IgD-negative memory B cell (primary cell): ENCODE measurements at regions not wholly inside any gene's neighbourhood (a gene's known extent, or its start where the extent isn't known, plus 50 kb on each side); places are given as distances from the start of the nearest gene placed in this dataset.
"Not testable (repeated sequence)": the region's sequence is repeated elsewhere in the genome, so short reads cannot be mapped to it uniquely, and the experiment has no call there.

Source experiments
- H3K27ac Mint-ChIP-seq, 3 donors: one replicate each; pipeline ENCODE4 v1.8.0; 2020 to 2022; ENCODE audit warnings: mild to moderate bottlenecking in 3 of 3, mixed read lengths in 3 of 3, moderate library complexity in 1 of 3
- H3K27me3 Mint-ChIP-seq: one replicate; pipeline ENCODE4 v1.8.0; 2021; ENCODE audit warnings: mixed read lengths
- H3K36me3 Mint-ChIP-seq: one replicate; pipeline ENCODE4 v1.8.0; 2020; ENCODE audit warnings: mild to moderate bottlenecking, mixed read lengths
- H3K4me1 Mint-ChIP-seq, 3 donors: one replicate each; pipeline ENCODE4 v1.8.0; 2020 to 2022; ENCODE audit warnings: mixed read lengths in 3 of 3, mild to moderate bottlenecking in 1 of 3
- H3K4me3 Mint-ChIP-seq, 4 donors: one replicate each; pipeline ENCODE4 v1.8.0; 2020 to 2022; ENCODE audit warnings: mild to moderate bottlenecking in 4 of 4, mixed read lengths in 4 of 4, moderate library complexity in 3 of 4
- H3K9me3 Mint-ChIP-seq, 3 donors: one replicate each; pipeline ENCODE4 v1.8.0; 2020 to 2021; ENCODE audit warnings: mixed read lengths in 3 of 3, mild to moderate bottlenecking in 1 of 3

DNA sequence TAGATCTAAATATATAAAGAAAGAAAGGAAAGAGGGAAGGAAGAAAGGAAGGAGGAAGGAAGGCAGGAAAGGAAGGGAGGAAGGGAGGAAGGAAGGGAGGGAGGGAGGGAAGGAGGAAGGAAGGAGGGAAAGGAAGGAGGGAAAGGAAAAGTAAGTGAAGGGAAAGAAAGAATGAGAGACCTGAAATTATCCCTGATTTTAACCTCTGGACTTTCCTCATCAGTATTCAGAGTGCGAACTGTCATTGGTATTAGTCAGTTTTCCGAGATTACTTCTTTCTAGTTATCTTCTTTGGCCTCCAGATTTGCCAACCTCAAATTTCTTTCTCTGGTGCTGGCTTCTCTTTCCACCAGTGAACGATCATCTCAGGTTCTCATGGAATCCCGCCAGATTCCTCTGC, 215.5 kb upstream of the FN1 start:
- Mint-ChIP-seq H3K4me1 (no peaks in the 10 kb centered on the region), H3K36me3 (no peaks in the 10 kb centered on the region), H3K27me3 (peaks cover 3% of the 10 kb centered on the region), H3K9me3 (peaks cover 0 to 2% (median 0%) of the 10 kb centered on the region in 3 donors), H3K4me3 (no peak overlapping the region), H3K27ac (no peak overlapping the region)

DNA sequence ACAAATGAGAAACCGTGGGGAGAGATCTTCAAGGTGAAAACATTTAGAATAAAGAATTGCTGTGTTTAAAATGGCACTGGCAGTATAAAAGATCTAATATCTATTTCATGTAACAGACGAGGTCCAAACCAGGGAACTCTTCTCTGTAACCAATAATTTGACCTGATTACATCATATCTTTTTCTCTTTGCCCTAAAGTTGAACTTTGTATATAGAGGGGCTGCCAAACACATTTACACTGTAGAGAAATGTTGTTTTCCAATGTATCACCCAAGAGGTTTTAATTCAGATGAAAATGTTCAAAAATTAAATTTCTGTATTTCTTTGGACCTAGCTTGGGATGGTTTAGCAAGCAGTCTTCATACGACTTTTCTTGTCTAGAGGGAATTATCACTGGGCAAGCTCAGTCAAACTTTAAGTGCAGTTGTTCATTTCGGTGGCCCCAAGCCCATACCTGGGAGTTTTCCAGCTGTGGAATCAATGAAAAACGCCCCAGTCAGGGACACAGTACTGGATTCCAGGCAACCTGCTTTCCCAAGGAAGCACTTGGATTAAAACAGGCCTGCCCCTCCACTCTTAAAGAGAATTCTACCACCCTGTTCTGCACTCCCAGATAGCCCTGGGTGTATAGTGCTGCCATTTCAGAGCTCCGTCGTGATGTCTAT, 208.5 kb upstream of the FN1 start:
- no peak overlapping the region for H3K27ac Mint-ChIP-seq
- H3K4me3 Mint-ChIP-seq: no peak overlapping the region
- H3K9me3 Mint-ChIP-seq: peaks cover 1 to 4% (median 2%) of the 10 kb centered on the region in 3 donors
- no peaks in the 10 kb centered on the region for H3K4me1 Mint-ChIP-seq
- H3K36me3 Mint-ChIP-seq: no peaks in the 10 kb centered on the region
- no peaks in the 10 kb centered on the region for H3K27me3 Mint-ChIP-seq

DNA sequence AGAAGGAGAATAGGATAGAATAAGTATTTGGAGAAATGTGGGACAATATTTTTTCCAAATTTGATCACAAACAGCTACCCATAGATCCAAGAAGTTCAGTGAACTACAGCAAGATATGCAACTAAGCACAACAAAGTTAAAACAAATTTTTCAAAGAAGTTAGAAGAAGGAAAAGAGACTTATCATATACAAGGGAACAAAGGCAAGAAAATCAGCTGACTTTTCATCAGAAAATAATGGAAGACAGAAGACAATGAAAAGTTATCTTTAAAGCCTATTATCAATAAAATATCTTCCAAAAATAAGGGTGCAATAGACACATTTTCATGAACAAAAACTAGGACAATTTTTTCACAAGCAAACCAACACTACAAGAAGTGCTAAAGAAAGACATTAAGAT, 202.8 kb upstream of the FN1 start:
- Mint-ChIP-seq H3K4me1 (no peaks in the 10 kb centered on the region), H3K9me3 (peaks cover 10 to 19% (median 12%) of the 10 kb centered on the region in 3 donors), H3K4me3 (no peak overlapping the region), H3K27me3 (peaks cover 5% of the 10 kb centered on the region), H3K36me3 (no peaks in the 10 kb centered on the region), H3K27ac (no peak overlapping the region)

DNA sequence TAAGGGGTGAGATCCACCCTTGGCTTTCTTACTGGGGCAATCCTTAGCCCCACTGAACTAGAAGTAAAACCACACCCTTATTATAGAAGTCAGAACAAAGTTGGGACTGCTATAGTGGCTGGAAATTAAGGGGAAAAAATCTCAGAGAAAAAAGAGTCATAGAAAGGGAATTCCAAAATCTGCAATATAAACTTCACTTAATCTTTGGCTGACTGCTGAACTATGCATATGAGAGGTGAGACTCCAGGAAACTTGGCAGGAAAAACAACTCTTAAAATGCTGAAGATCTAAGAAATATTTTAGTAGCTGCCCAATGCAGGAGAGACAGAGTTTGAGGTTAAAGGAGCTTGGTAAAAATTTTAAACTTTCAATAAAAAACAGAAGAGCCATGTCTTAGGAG, 201.8 kb upstream of the FN1 start:
- H3K4me1 Mint-ChIP-seq: no peaks in the 10 kb centered on the region
- H3K27ac Mint-ChIP-seq: no peak overlapping the region
- peaks cover 5% of the 10 kb centered on the region for H3K27me3 Mint-ChIP-seq
- H3K9me3 Mint-ChIP-seq: peaks cover 16 to 28% (median 17%) of the 10 kb centered on the region in 3 donors
- H3K4me3 Mint-ChIP-seq: no peak overlapping the region
- no peaks in the 10 kb centered on the region for H3K36me3 Mint-ChIP-seq

DNA sequence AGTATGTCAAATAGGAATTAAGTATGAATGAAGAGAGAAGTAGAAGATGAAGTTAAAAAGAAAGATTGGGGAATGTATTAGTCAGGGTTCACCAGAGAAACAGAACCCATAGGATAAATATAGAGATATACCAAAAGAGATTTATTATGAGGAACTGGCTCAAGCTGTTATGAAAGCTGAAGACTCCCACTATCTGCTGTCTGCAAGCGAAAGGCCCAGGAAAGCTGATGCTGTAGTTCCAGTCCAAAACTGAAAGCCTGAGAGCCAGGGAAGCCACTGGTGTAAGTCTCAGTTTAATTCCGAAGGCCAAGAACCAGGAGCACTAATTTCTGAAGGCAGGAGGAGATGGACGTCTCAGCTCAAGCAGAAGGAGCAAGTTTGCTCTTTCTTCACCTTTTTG, 200.9 kb upstream of the FN1 start:
- H3K4me3 Mint-ChIP-seq: no peak overlapping the region

DNA sequence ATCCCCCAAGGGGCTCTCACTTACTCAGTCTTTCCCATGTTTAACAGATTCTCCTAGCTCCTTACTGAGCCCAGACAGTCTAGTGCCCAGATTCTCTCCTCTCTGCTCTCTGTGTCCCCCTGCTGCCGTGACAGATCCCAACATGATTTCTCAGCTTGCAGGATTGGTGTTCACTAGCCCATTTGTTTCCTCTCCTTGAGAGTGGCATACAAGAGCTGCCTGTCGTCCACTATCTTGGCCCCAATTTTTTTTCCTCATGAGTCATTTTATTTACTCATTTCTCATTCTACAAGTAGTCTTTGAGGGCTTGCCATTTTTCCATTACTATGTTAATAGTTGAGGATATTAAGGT, 199.9 kb upstream of the FN1 start:
- Mint-ChIP-seq H3K4me1 (no peaks in the 10 kb centered on the region), H3K27me3 (peaks cover 5% of the 10 kb centered on the region), H3K27ac (no peak overlapping the region), H3K9me3 (peaks cover 16 to 35% (median 18%) of the 10 kb centered on the region in 3 donors), H3K4me3 (no peak overlapping the region), H3K36me3 (no peaks in the 10 kb centered on the region)

More for the DNA sequence above, 200.9 kb upstream of the FN1 start:
- H3K36me3 Mint-ChIP-seq: no peaks in the 10 kb centered on the region
- peaks cover 14 to 34% (median 20%) of the 10 kb centered on the region in 3 donors for H3K9me3 Mint-ChIP-seq
- peaks cover 5% of the 10 kb centered on the region for H3K27me3 Mint-ChIP-seq
- no peaks in the 10 kb centered on the region for H3K4me1 Mint-ChIP-seq
- H3K27ac Mint-ChIP-seq: no peak overlapping the region

DNA sequence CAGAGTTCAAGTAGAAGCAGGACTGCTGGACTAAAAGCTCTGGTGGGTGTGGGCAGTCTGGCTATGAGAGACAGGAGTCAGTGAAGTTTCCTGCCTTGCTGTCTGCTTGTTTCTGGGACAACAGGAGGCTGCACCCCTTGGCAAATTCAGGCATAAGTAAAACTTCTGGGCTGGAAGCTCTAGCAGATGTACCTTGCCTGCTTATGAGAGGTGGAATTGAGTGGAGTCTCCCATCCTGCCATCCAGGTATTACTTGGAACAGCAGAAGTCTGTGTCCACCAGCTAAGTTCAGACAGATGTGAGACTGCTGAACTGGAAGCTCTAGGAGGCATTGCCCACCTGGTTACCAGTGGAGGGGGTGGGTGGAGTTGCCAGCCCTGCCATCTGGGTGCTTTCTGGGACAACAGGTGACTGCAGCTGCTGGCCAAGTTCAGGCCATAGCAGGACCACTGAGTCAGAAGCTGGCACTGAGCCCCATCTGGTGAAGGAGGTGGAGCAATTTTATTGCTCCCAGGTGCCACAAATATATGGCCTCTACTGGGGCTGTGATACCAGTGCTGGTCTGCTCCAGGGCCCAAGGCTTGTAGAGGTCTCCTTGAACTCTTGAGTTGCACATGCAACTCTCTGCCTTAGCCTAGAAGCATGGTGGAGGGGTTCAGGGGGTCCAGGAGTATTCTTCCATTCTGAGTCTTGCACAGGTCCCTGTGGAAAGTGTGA, 199.4 kb upstream of the FN1 start:
- H3K4me1 Mint-ChIP-seq: no peaks in the 10 kb centered on the region
- no peak overlapping the region for H3K27ac Mint-ChIP-seq
- peaks cover 5% of the 10 kb centered on the region for H3K27me3 Mint-ChIP-seq
- no peaks in the 10 kb centered on the region for H3K36me3 Mint-ChIP-seq
- H3K4me3 Mint-ChIP-seq: no peak overlapping the region
- peaks cover 16 to 39% (median 18%) of the 10 kb centered on the region in 3 donors for H3K9me3 Mint-ChIP-seq

DNA sequence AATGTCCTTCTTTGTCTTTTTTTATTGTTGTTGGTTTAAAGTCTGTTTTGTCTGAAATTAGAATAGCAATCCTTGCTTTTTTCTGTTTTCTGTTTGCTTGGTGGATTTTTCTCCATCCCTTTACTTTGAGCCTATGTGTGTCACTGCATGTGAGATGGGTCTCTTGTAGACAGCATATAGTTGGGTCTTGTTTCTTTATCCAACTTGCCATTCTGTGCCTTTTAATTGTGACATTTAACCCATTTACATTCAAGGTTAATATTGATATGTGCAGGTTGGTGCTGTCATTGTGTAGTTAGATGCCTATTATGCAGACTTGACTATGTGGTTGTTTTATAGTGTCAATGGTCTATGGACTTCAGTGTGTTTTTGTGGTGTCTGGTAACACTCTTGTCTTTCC, 197.5 kb upstream of the FN1 start:
- Mint-ChIP-seq H3K27ac (no peak overlapping the region), H3K4me3 (no peak overlapping the region), H3K4me1 (no peaks in the 10 kb centered on the region), H3K36me3 (no peaks in the 10 kb centered on the region), H3K9me3 (peaks cover 15 to 28% (median 18%) of the 10 kb centered on the region in 3 donors), H3K27me3 (peaks cover 5% of the 10 kb centered on the region)

DNA sequence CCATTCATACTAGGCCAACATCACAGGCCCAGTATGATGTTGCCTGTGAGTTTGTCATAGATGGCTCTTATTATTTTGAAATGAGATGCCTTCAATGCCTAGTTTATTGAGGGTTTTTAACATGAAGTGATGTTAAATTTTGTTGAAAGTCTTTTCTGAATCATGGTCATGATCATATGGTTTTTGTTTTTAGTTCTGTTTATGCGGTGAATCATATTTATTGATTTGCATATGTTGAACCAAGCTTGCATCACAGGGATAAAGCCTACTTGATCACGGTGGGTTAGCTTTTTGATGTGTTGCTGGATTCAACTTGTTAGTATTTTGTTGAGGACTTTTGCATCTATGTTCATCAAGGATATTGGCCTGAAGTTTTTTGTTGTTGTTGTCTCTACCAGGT, 195.8 kb upstream of the FN1 start:
- H3K27ac Mint-ChIP-seq: no peak overlapping the region
- H3K36me3 Mint-ChIP-seq: no peaks in the 10 kb centered on the region
- H3K27me3 Mint-ChIP-seq: peaks cover 4% of the 10 kb centered on the region
- no peak overlapping the region for H3K4me3 Mint-ChIP-seq
- H3K9me3 Mint-ChIP-seq: peaks cover 12 to 28% (median 16%) of the 10 kb centered on the region in 3 donors
- H3K4me1 Mint-ChIP-seq: no peaks in the 10 kb centered on the region

DNA sequence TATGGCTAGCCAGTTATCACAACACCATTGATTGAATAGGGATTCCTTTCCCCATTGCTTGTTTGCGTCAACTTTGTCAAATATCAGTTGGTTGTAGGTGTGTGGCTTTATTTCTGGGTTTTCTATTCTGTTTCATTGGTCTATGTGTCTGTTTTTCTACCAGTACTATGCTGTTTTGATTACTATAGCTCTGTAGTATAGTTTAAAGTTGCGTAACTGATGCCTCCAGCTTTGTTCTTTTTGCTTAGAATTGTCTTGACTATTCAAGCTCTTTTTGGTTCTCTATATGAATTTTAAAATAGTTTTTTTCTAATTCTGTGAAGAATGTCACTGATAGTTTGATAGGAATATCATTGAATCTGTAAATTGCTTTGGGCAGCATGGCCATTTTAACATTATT, 194.9 kb upstream of the FN1 start:
- H3K27ac Mint-ChIP-seq, H3K27me3 Mint-ChIP-seq, H3K36me3 Mint-ChIP-seq, H3K4me3 Mint-ChIP-seq, H3K4me1 Mint-ChIP-seq: not testable (repeated sequence)
- H3K9me3 Mint-ChIP-seq: peaks cover 10 to 28% (median 14%) of the 10 kb centered on the region in 3 donors

DNA sequence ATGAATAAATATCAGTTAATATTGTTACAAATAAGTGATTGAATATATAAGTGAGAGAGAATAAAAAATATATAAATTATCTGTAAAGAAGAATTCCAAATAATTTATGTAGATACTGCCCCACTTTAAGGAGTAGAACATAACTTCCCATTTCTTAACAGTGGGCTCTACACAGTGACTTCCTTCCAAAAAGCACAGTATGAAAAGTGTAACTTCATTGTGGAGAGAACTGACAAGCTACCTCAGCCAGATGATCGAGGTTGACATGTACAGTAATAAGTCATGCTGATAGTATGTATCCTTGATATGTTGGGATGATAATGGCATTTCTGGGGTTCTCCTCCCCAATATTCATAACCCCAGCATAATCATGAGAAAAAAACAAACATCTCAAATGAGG, 191.9 kb upstream of the FN1 start:
- Mint-ChIP-seq H3K9me3 (peaks cover 3 to 13% (median 4%) of the 10 kb centered on the region in 3 donors), H3K36me3 (no peaks in the 10 kb centered on the region), H3K27ac (no peak overlapping the region), H3K27me3 (no peaks in the 10 kb centered on the region), H3K4me3 (no peak overlapping the region), H3K4me1 (no peaks in the 10 kb centered on the region)

DNA sequence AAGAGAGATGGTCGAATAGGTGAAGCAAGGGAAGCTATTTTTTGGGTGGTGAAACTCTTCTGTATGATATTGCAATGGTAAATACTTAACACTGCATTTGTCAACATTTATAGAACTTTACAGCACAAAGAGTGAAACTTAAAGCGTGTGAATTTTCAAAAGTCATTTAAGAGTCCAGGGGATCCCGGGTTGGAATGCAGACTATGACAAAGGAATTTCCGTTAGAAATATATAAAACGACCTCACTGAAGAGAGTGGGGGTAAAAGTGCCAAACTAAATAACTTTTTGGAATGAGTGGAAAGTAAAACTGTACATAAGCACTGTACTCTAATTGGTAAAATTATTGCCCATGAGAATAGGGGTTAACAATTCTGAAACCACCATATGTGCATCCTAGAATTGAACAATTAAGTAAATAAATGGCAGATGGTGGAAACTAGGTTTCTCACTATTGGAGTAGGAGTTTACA, 191.0 kb upstream of the FN1 start:
- Mint-ChIP-seq H3K4me1 (no peaks in the 10 kb centered on the region), H3K36me3 (no peaks in the 10 kb centered on the region), H3K9me3 (peaks cover 0 to 5% (median 3%) of the 10 kb centered on the region in 3 donors), H3K27me3 (no peaks in the 10 kb centered on the region), H3K27ac (no peak overlapping the region), H3K4me3 (no peak overlapping the region)

DNA sequence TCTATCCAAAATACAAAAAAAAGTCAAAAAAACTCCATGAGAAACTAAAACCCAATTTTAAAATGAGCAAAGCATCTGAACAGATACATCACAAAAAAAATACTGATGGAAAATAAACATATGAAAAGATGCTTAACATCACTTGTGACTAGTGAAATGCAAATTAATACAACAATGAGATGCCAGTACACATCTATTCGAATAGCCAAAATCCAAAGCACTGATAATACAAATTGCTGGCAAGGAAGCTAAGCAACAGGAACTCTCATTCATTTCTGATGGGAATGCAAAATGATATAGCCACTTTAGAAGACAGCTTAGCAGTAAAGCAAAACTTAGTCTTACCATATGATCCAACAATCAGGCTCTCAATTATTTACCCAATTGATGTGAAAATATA, 190.2 kb upstream of the FN1 start:
- Mint-ChIP-seq H3K9me3 (peaks cover 0 to 5% (median 0%) of the 10 kb centered on the region in 3 donors), H3K4me3 (no peak overlapping the region), H3K27ac (no peak overlapping the region), H3K36me3 (no peaks in the 10 kb centered on the region), H3K27me3 (peaks cover 1% of the 10 kb centered on the region), H3K4me1 (no peaks in the 10 kb centered on the region)

DNA sequence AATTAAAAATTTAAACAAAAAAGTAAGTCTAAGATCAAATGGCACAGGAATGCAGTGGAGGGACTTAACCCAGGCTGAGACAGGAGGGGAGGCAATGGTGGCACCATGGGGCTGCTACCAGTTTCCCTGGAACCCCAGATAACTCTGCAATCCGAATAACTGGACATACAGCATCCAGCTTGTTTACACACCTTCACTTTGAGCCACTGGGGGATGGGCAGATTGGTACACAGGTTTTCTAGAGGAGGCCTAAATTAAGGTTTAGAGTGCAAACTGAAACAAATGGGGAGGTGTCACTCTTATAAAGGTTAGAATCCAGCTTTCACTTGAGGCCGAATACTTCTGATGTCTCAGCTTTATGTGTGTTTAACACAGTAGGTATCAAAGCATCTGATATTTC, 189.3 kb upstream of the FN1 start:
- H3K27me3 Mint-ChIP-seq: peaks cover 4% of the 10 kb centered on the region
- H3K9me3 Mint-ChIP-seq: no peaks in the 10 kb centered on the region
- H3K4me3 Mint-ChIP-seq: no peak overlapping the region
- no peak overlapping the region for H3K27ac Mint-ChIP-seq
- H3K4me1 Mint-ChIP-seq: peaks cover 0 to 1% (median 0%) of the 10 kb centered on the region in 3 donors
- H3K36me3 Mint-ChIP-seq: no peaks in the 10 kb centered on the region

DNA sequence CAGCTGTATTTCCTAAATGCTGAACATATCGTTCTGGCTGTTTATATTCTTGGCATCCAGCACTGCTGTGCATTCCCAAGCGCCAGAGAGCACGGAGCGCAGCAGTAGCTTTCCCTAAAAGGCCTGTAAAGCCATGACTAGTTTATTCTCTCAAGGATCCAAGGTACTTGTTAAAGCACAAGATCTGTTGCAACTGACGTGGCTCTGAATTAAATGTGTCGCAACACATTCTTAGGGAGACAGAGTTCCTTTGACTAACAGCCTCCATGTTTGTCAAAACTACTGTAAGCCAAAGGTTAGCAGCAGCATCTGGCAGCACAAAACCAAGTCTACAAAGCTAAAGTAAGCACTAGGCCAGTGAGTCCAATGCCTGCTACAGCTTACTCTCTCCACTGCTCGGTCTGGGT, 188.6 kb upstream of the FN1 start:
- peaks cover 0 to 3% (median 2%) of the 10 kb centered on the region in 3 donors for H3K4me1 Mint-ChIP-seq
- no peak overlapping the region for H3K4me3 Mint-ChIP-seq
- peaks cover 4% of the 10 kb centered on the region for H3K27me3 Mint-ChIP-seq
- H3K9me3 Mint-ChIP-seq: no peaks in the 10 kb centered on the region
- H3K27ac Mint-ChIP-seq: no peak overlapping the region
- H3K36me3 Mint-ChIP-seq: no peaks in the 10 kb centered on the region

DNA sequence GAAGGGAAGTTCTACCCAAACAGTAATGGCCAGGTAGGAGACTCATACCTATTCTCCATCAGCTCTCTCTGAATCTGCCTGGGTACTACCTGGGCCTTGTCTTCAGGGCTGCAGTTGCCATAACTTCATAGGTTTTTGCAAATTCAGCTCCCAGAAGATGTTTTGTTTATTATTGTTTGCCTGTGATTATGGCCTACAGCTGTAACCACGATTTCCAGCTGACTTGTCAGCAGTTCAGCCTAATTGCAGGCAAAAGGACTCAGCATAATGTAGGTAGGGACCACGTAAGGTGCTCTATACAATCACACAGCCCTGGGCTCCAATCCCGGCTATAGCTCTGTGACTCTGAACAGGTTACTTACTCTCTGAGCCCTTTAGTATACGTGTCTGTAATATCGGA, 187.0 kb upstream of the FN1 start:
- Mint-ChIP-seq H3K27ac (no peak overlapping the region), H3K36me3 (no peaks in the 10 kb centered on the region), H3K4me3 (no peak overlapping the region), H3K27me3 (peaks cover 4% of the 10 kb centered on the region), H3K9me3 (no peaks in the 10 kb centered on the region), H3K4me1 (peaks cover 0 to 3% (median 3%) of the 10 kb centered on the region in 3 donors)
